HPDE6-E6E7 (cell line): ENCODE measurements at regions not wholly inside any gene's neighbourhood (a gene's known extent, or its start where the extent isn't known, plus 50 kb on each side); places are given as distances from the start of the nearest gene placed in this dataset.
"Not testable (repeated sequence)": the region's sequence is repeated elsewhere in the genome, so short reads cannot be mapped to it uniquely, and the experiment has no call there.

Experiments used
- DNase-seq: peaks from one replicate; pipeline ENCODE4 v3.0.0; 2011; ENCODE audit warnings: missing footprints; ENCODE audit errors: extremely low spot score

- no peak for DNase-seq
Measured at GRCh38 chr15:61339516-61339915, 110.4 kb upstream of the RORA start.

GRCh38 chr15:61337541-61337940 is 108.4 kb upstream of the RORA start:
- no peak for DNase-seq

- no peak for DNase-seq
Measured at GRCh38 chr15:61336026-61336638, 107.0 kb upstream of the RORA start.

GRCh38 chr15:61334714-61335113 is 105.6 kb upstream of the RORA start:
- not testable (repeated sequence) for DNase-seq

GRCh38 chr15:61331019-61331418 is 101.9 kb upstream of the RORA start:
- DNase-seq, result no peak

- no peak for DNase-seq
Measured at GRCh38 chr15:61327019-61327631, 98.0 kb upstream of the RORA start.

GRCh38 chr15:61319892-61320291 is 90.8 kb upstream of the RORA start:
- no peak for DNase-seq

- no peak for DNase-seq
Measured at GRCh38 chr15:61318802-61319525, 89.9 kb upstream of the RORA start.

GRCh38 chr15:61318301-61318700 is 89.2 kb upstream of the RORA start:
- DNase-seq, result no peak

GRCh38 chr15:61315471-61315870 is 86.4 kb upstream of the RORA start:
- DNase-seq, result no peak

GRCh38 chr15:61314427-61314826 is 85.3 kb upstream of the RORA start:
- DNase-seq, result no peak

- DNase-seq, result no peak
Measured at GRCh38 chr15:61309617-61310016, 80.5 kb upstream of the RORA start.

GRCh38 chr15:61309031-61309511 is 80.0 kb upstream of the RORA start:
- DNase-seq, result no peak

GRCh38 chr15:61308437-61308836 is 79.3 kb upstream of the RORA start:
- no peak for DNase-seq

- no peak for DNase-seq
Measured at GRCh38 chr15:61307474-61307873, 78.4 kb upstream of the RORA start.

GRCh38 chr15:61301701-61302100 is 72.6 kb upstream of the RORA start:
- no peak for DNase-seq

- no peak for DNase-seq
Measured at GRCh38 chr15:61299075-61299763, 70.1 kb upstream of the RORA start.

GRCh38 chr15:61295239-61295638 is 66.1 kb upstream of the RORA start:
- DNase-seq, result no peak

GRCh38 chr15:61282661-61283060 is 53.6 kb upstream of the RORA start:
- DNase-seq, result no peak

- DNase-seq, result no peak
Measured at GRCh38 chr15:61281328-61281727, 52.2 kb upstream of the RORA start.
